ENCODE measurements at regions not wholly inside any gene's neighbourhood (a gene's known extent, or its start where the extent isn't known, plus 50 kb on each side); places are given as distances from the start of the nearest gene placed in this dataset.

DNA sequence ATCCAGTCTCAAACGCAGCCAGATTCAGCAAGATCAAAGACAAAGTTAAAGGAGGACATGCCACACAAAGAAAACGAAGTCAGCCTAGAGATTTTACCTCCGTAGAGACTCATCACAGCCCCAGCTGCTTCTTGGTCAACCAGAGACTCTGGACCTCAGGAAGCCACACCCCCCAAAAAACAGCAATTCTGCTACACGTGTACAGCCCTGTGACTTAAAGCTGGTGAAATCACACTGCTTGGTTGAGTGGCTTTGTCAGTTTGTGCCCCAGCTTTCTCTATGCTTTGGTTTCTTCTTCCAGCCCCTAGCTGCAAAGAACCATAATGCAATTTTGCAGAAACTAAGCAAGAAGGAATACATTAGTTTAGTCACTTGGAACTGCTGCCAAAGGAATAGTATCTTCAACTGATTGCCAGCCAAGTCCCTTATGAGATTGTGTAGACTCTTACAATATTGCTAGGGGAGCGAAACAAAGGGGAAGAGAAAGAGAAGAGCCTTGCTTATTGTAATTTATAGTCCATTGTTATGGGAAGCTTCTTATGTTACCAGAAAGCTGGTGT lies 158.8 kb upstream of the ZNF462 start:
- TF ChIP-seq POLR2A (IDR thresholded peaks at IDR 0.05): no peak
- TF ChIP-seq, protein P1, sequence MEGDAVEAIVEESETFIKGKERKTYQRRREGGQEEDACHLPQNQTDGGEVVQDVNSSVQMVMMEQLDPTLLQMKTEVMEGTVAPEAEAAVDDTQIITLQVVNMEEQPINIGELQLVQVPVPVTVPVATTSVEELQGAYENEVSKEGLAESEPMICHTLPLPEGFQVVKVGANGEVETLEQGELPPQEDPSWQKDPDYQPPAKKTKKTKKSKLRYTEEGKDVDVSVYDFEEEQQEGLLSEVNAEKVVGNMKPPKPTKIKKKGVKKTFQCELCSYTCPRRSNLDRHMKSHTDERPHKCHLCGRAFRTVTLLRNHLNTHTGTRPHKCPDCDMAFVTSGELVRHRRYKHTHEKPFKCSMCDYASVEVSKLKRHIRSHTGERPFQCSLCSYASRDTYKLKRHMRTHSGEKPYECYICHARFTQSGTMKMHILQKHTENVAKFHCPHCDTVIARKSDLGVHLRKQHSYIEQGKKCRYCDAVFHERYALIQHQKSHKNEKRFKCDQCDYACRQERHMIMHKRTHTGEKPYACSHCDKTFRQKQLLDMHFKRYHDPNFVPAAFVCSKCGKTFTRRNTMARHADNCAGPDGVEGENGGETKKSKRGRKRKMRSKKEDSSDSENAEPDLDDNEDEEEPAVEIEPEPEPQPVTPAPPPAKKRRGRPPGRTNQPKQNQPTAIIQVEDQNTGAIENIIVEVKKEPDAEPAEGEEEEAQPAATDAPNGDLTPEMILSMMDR (IDR thresholded peaks at IDR 0.05): no peak
- Histone ChIP-seq H3K4me3 (no peak overlapping the region), H3K27me3 (no peaks in the 10 kb centered on the region), H3K27ac (no peak overlapping the region), H3K4me1 (peaks cover 0 to 18% (median 3%) of the 10 kb centered on the region in 12 donors), H3K36me3 (no peaks in the 10 kb centered on the region), H3K9me3 (peaks cover 0 to 5% (median 0%) of the 10 kb centered on the region in 12 donors)
- 69 to 80% (median 77%) methylated on average over 5 of the region's 5 CpGs for WGBS, 4 donors
- intact Hi-C loops (cut with DNase I): no loop called here
- ATAC-seq: peak in 1 of 4 donors; percentile 29
- DNase-seq: no peak

DNA sequence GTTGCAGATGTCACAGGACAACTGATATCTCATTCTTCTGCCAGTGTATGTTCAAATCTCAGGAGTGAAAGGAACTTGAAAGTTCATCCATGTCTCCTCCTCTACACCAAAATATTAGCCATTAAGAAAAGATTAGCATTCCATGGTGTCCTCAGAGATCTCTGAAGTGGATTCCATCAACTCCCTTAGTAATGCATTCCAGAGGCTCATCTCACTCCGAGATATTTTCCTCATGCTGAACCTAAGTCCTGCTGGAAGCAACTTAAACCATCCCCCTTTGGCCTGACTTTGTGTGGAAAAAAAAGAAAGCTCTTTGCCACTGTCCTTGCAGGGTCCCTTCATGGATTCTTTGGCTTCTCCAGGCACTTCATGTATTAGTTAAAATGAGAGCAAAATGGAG lies 155.7 kb upstream of the ZNF462 start:
- TF ChIP-seq POLR2A (IDR thresholded peaks at IDR 0.05): no peak
- TF ChIP-seq, protein P1 (IDR thresholded peaks at IDR 0.05): no peak
- no peak for ATAC-seq
- intact Hi-C loops (cut with DNase I): no loop called here
- no peak overlapping the region for H3K4me3 ChIP-seq
- no peaks in the 10 kb centered on the region for H3K36me3 ChIP-seq
- H3K27me3 ChIP-seq: no peaks in the 10 kb centered on the region
- peaks cover 0 to 5% (median 0%) of the 10 kb centered on the region in 12 donors for H3K9me3 ChIP-seq
- no peak for DNase-seq
- 56 to 66% (median 65%) methylated on average over 1 of the region's 1 CpG for WGBS, 4 donors
- H3K4me1 ChIP-seq: peaks cover 0 to 18% (median 3%) of the 10 kb centered on the region in 12 donors
- peak overlapping the region in 6 of 12 donors; percentile 28 to 70 (median 51) for H3K27ac ChIP-seq

DNA sequence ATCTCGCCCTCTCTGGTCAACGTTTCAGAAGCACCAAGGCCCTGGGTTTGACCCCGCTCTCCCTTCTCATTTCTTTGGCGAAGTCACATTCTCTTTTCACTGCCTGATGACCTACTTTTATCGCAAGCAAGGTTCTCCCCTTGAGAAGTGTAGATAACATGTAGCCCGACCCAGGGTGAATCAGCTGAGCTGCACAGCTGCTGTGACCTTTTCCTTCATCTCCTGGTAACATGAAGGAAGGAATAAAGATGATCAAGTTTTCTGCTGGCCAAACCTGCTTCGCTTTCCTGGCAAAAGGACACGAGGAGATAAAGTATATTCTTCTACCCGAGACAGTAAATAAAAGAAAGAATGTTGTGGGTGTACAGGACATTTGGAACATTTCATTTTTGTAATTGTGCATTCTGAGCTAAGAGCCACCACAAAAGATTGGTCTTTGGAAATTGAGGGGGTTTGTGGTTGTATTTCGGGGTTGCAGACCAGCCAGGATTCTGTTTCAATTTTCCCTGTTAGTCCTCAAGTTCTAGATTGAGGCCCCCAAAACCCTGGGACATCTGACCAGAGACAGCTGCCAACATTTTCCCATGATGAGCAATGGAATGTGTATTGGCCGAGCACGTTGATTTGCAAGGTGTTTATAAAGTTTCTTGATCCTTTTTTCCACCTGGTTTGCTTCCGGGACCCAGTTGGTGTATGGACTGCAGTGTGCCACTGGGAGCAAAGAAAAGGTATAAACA lies 155.1 kb upstream of the ZNF462 start:
- peaks cover 0 to 18% (median 3%) of the 10 kb centered on the region in 12 donors for H3K4me1 ChIP-seq
- DNase-seq (peak in 2 of 5 donors; percentile 27 to 51), ATAC-seq (peak; percentile 34 to 88 (median 76))
- TF ChIP-seq, protein P1 (IDR thresholded peaks at IDR 0.05): no peak
- no peak for TF ChIP-seq POLR2A (IDR thresholded peaks at IDR 0.05)
- H3K36me3 ChIP-seq: no peaks in the 10 kb centered on the region
- no peaks in the 10 kb centered on the region for H3K27me3 ChIP-seq
- WGBS, 4 donors: 48 to 53% (median 49%) methylated on average over 13 of the region's 13 CpGs
- H3K4me3 ChIP-seq: no peak overlapping the region
- intact Hi-C loops (cut with DNase I): no loop called here
- peaks cover 0 to 5% (median 0%) of the 10 kb centered on the region in 12 donors for H3K9me3 ChIP-seq
- H3K27ac ChIP-seq: peak overlapping the region in 11 of 12 donors; percentile 24 to 70 (median 44)

DNA sequence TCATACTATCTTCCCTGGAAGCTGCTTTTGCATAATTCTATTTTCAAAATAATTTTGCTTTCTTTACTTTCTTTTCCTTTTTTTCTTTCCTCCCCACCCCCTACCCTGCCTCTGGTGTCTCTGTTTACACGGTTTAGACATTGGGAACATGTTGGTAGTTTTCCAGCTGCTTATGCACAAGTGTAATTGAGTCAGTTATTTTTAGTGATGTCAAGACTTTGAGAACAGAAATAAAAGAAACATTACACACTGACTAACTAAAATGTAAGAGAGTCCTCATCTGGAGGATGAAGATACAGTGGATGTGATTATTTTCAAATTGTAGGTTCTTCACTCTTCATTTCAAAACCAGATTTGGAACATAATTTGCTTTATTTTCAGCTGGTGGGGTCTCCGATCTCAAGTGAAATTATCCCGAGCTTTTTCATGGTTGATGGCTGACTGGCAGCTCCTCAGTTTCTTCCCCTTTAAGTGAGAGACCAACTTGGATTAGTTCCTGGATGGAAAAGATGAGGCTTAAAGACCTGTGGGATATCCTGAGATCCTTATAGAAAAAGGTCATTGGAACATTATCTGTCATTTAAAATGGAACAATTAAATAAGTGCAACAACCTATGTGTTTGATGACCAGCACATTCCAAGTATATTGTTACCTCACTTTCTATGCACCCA lies 154.4 kb upstream of the ZNF462 start:
- Histone ChIP-seq H3K4me1 (peaks cover 0 to 18% (median 3%) of the 10 kb centered on the region in 12 donors), H3K4me3 (no peak overlapping the region), H3K27me3 (no peaks in the 10 kb centered on the region), H3K9me3 (peaks cover 0 to 5% (median 0%) of the 10 kb centered on the region in 12 donors), H3K36me3 (no peaks in the 10 kb centered on the region), H3K27ac (peak overlapping the region in 10 of 12 donors; percentile 24 to 70 (median 44))
- TF ChIP-seq POLR2A (IDR thresholded peaks at IDR 0.05): no peak
- TF ChIP-seq, protein P1 (IDR thresholded peaks at IDR 0.05): no peak
- no peak for DNase-seq
- WGBS, 4 donors: 43 to 56% (median 53%) methylated on average over 3 of the region's 3 CpGs
- peak; percentile 70 to 85 (median 76) for ATAC-seq
- intact Hi-C loops (cut with DNase I): no loop called here

All from heart left ventricle (tissue), 16 donors.